Esophagus squamous epithelium (tissue), 4 donors: ENCODE measurements at regions not wholly inside any gene's neighbourhood (a gene's known extent, or its start where the extent isn't known, plus 50 kb on each side); places are given as distances from the start of the nearest gene placed in this dataset.

ENCODE experiments used
- POLR2A ChIP-seq, 4 donors: fragments of 450-650 bp; IDR thresholded peaks; one replicate each; pipeline ENCODE4 v1.6.1; 2017; ENCODE audit warnings: antibody characterized with exemption in 4 of 4, mild to moderate bottlenecking in 4 of 4, moderate library complexity in 3 of 4
- TF ChIP-seq, protein P1 (sequence below), 6 experiments: fragments of 450-650 bp in 4 of 6; fragments of 200-600 bp in 2 of 6; sonication (generic) in 2 of 6; IDR thresholded peaks; one replicate each; pipeline ENCODE4 v1.5.1; 2016 to 2019; ENCODE audit warnings: antibody characterized with exemption in 6 of 6, mild to moderate bottlenecking in 4 of 6, moderate library complexity in 4 of 6

GRCh38 chr1:229736376-229736775 lies 110.3 kb downstream of the URB2 start:
- TF ChIP-seq, protein P1, sequence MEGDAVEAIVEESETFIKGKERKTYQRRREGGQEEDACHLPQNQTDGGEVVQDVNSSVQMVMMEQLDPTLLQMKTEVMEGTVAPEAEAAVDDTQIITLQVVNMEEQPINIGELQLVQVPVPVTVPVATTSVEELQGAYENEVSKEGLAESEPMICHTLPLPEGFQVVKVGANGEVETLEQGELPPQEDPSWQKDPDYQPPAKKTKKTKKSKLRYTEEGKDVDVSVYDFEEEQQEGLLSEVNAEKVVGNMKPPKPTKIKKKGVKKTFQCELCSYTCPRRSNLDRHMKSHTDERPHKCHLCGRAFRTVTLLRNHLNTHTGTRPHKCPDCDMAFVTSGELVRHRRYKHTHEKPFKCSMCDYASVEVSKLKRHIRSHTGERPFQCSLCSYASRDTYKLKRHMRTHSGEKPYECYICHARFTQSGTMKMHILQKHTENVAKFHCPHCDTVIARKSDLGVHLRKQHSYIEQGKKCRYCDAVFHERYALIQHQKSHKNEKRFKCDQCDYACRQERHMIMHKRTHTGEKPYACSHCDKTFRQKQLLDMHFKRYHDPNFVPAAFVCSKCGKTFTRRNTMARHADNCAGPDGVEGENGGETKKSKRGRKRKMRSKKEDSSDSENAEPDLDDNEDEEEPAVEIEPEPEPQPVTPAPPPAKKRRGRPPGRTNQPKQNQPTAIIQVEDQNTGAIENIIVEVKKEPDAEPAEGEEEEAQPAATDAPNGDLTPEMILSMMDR (IDR thresholded peaks at IDR 0.05) = no peak
- no peak for TF ChIP-seq POLR2A (IDR thresholded peaks at IDR 0.05)
